Sigmoid colon (tissue), 6 donors: ENCODE measurements at regions not wholly inside any gene's neighbourhood (a gene's known extent, or its start where the extent isn't known, plus 50 kb on each side); places are given as distances from the start of the nearest gene placed in this dataset.

Experiments used
- DNase-seq: peaks from one replicate; pipeline ENCODE4 v3.0.0-alpha.2; 2019
- H3K27ac ChIP-seq, 4 donors: fragments of 200-600 bp; sonication (generic); one replicate each; pipeline ENCODE4 v1.5.1; 2016 to 2019; ENCODE audit warnings: mild to moderate bottlenecking in 1 of 4
- H3K27me3 ChIP-seq, 3 donors: fragments of 200-600 bp; sonication (generic); one replicate each; pipeline ENCODE4 v1.5.1; 2019; ENCODE audit warnings: mild to moderate bottlenecking in 1 of 3
- H3K36me3 ChIP-seq, 4 donors: fragments of 200-600 bp; sonication (generic); one replicate each; pipeline ENCODE4 v1.5.1; 2016 to 2019
- H3K4me1 ChIP-seq, 4 donors: fragments of 200-600 bp; sonication (generic); one replicate each; pipeline ENCODE4 v1.5.1; 2017 to 2019
- H3K4me3 ChIP-seq, 4 donors: fragments of 200-600 bp; sonication (generic); one replicate each; pipeline ENCODE4 v1.5.1; 2017 to 2019; ENCODE audit warnings: mild to moderate bottlenecking in 2 of 4, moderate library complexity in 1 of 4
- H3K9me3 ChIP-seq, 4 donors: fragments of 200-600 bp in 3 of 4; sonication (generic) in 3 of 4; one replicate each; pipeline versions ENCODE4 v1.5.1 to v1.6.1; 2013 to 2019
- CTCF ChIP-seq, 4 experiments: fragments of 450-650 bp in 3 of 4; fragments of 200-600 bp in 1 of 4; IDR thresholded peaks; one replicate each; pipeline ENCODE4 v1.5.1; 2016 to 2019; ENCODE audit warnings: antibody characterized with exemption in 4 of 4, mild to moderate bottlenecking in 3 of 4, moderate library complexity in 2 of 4
- EP300 ChIP-seq, 4 donors: sonication (generic); formaldehyde crosslinking; IDR thresholded peaks; one replicate each; pipeline ENCODE4 v1.6.1; 2017; ENCODE audit warnings: antibody characterized with exemption in 4 of 4
- POLR2A ChIP-seq, 2 donors: fragments of 450-650 bp; IDR thresholded peaks; one replicate each; pipeline ENCODE4 v1.6.1; 2016; ENCODE audit warnings: antibody characterized with exemption in 2 of 2, mild to moderate bottlenecking in 2 of 2, moderate library complexity in 2 of 2
- POLR2AphosphoS5 ChIP-seq, 4 donors: sonication (generic); formaldehyde crosslinking; IDR thresholded peaks; one replicate each; pipeline ENCODE4 v1.6.1; 2017; ENCODE audit warnings: antibody characterized with exemption in 4 of 4
- WGBS, 2 donors: extraction: QIAGEN DNeasy Blood & Tissue Kit; methylation state at CpG; one replicate each; pipeline ENCODE4 v1.1.7; 2013; 5-methylcytosine and 5-hydroxymethylcytosine counted together
- intact Hi-C: fragments of 100-400 bp; cut with DNase I; formaldehyde crosslinking; loops from one replicate; pipeline ENCODE4 v1.15.1; 2023
- donor health status: healthy with polysubstance abuse.
- donor health status: healthy.

GRCh38 chr10:132994811-132995210, 52.4 kb upstream of the CFAP46 start:
- WGBS, 2 donors: 88 to 91% methylated on average over 15 of the region's 15 CpGs
- Histone ChIP-seq H3K9me3 (no peaks in the 10 kb centered on the region), H3K27me3 (peaks cover 0 to 14% (median 0%) of the 10 kb centered on the region in 3 donors), H3K36me3 (no peaks in the 10 kb centered on the region), H3K4me1 (no peaks in the 10 kb centered on the region), H3K4me3 (peak overlapping the region in 3 of 4 donors; percentile 41 to 48 (median 47)), H3K27ac (no peak overlapping the region)
- no peak for TF ChIP-seq CTCF (IDR thresholded peaks at IDR 0.05)
- no peak for DNase-seq
- intact Hi-C loops: no loop called here

GRCh38 chr10:132994185-132994796, 51.9 kb upstream of the CFAP46 start:
- TF ChIP-seq POLR2A (IDR thresholded peaks at IDR 0.05) (no peak), CTCF (IDR thresholded peaks at IDR 0.05) (no peak), EP300 (IDR thresholded peaks at IDR 0.05) (no peak), POLR2AphosphoS5 (IDR thresholded peaks at IDR 0.05) (no peak)
- Histone ChIP-seq H3K4me3 (peak overlapping the region in 3 of 4 donors; percentile 41 to 48 (median 47)), H3K36me3 (no peaks in the 10 kb centered on the region), H3K27me3 (peaks cover 0 to 14% (median 0%) of the 10 kb centered on the region in 3 donors), H3K27ac (no peak overlapping the region), H3K4me1 (no peaks in the 10 kb centered on the region), H3K9me3 (no peaks in the 10 kb centered on the region)
- no peak for DNase-seq
- 71 to 72% methylated on average over 34 of the region's 34 CpGs for WGBS, 2 donors
- intact Hi-C loops: no loop called here

GRCh38 chr10:132993271-132994184, 51.2 kb upstream of the CFAP46 start:
- WGBS, 2 donors: 90 to 92% methylated on average over 43 of the region's 43 CpGs
- TF ChIP-seq EP300 (IDR thresholded peaks at IDR 0.05) (no peak), POLR2A (IDR thresholded peaks at IDR 0.05) (no peak), POLR2AphosphoS5 (IDR thresholded peaks at IDR 0.05) (no peak), CTCF (IDR thresholded peaks at IDR 0.05) (no peak)
- H3K36me3 ChIP-seq: no peaks in the 10 kb centered on the region
- H3K9me3 ChIP-seq: no peaks in the 10 kb centered on the region
- intact Hi-C loops: no loop called here
- H3K4me3 ChIP-seq: peak overlapping the region in 3 of 4 donors; percentile 41 to 48 (median 47)
- peaks cover 0 to 14% (median 0%) of the 10 kb centered on the region in 3 donors for H3K27me3 ChIP-seq
- H3K4me1 ChIP-seq: no peaks in the 10 kb centered on the region
- H3K27ac ChIP-seq: no peak overlapping the region
- DNase-seq: peak; percentile 55

GRCh38 chr10:132992433-132993215, 50.3 kb upstream of the CFAP46 start:
- no peak for DNase-seq
- intact Hi-C loops: no loop called here
- Histone ChIP-seq H3K27ac (no peak overlapping the region), H3K4me3 (no peak overlapping the region), H3K27me3 (peaks cover 0 to 14% (median 0%) of the 10 kb centered on the region in 3 donors), H3K36me3 (no peaks in the 10 kb centered on the region), H3K9me3 (no peaks in the 10 kb centered on the region), H3K4me1 (no peaks in the 10 kb centered on the region)
- TF ChIP-seq EP300 (IDR thresholded peaks at IDR 0.05) (no peak), CTCF (IDR thresholded peaks at IDR 0.05) (no peak), POLR2A (IDR thresholded peaks at IDR 0.05) (no peak), POLR2AphosphoS5 (IDR thresholded peaks at IDR 0.05) (no peak)
- WGBS, 2 donors: 52 to 82% methylated on average over 36 of the region's 36 CpGs
